ENCODE measurements at regions not wholly inside any gene's neighbourhood (a gene's known extent, or its start where the extent isn't known, plus 50 kb on each side); places are given as distances from the start of the nearest gene placed in this dataset.

- Histone ChIP-seq H3K9me1 (ENCODE audit: insufficient read depth, low read length) (no peaks in the 10 kb centered on the region), H3K56ac (ENCODE audit: extremely low read depth, insufficient read depth, low read length) (no peak overlapping the region), H3K27ac (ENCODE audit: insufficient read depth, low read length) (no peak overlapping the region), H3K18ac (ENCODE audit: low read depth, low read length) (no peak overlapping the region), H3K4me3 (ENCODE audit: insufficient read depth, low read depth, low read length) (no peak overlapping the region), H4K20me1 (ENCODE audit: insufficient read depth, low read length) (no peaks in the 10 kb centered on the region), H3K4me2 (ENCODE audit: low read depth, low read length) (no peak overlapping the region), H2BK15ac (ENCODE audit: low read depth, low read length) (no peak overlapping the region), H4K91ac (ENCODE audit: insufficient read depth, low read depth, low read length) (no peak overlapping the region), H3K79me1 (ENCODE audit: low read depth in 1 of 2, low read length in 2 of 2) (no peaks in the 10 kb centered on the region), H4K8ac (ENCODE audit: low read depth in 2 of 2, low read length in 2 of 2) (no peak overlapping the region), H3K23ac (ENCODE audit: low read depth, low read length) (no peak overlapping the region), H3K14ac (replicated peaks; ENCODE audit: low read depth, low read length) (no peak overlapping the region), H2BK5ac (ENCODE audit: low read depth, low read length, poor library complexity, severe bottlenecking) (no peak overlapping the region), H2BK120ac (ENCODE audit: low read depth, low read length) (no peak overlapping the region), H3K27me3 (ENCODE audit: control insufficient read depth, insufficient read depth, low read length) (no peaks in the 10 kb centered on the region), H2AK9ac (replicated peaks; ENCODE audit: low read depth, low read length, poor library complexity) (no peak overlapping the region), H3K4ac (ENCODE audit: low read depth, low read length) (no peak overlapping the region), H2AK5ac (ENCODE audit: low read depth, low read length) (no peak overlapping the region), H3K4me1 (ENCODE audit: control insufficient read depth, insufficient read depth, low read length) (peaks cover 2% of the 10 kb centered on the region; the same call in 1 of the 2 replicates), H3K9ac (ENCODE audit: low read depth, low read length) (no peak overlapping the region), H2AFZ (replicated peaks; ENCODE audit: low read length, poor library complexity) (no peak overlapping the region), H3K9me3 (ENCODE audit: control insufficient read depth, insufficient read depth, low read length) (no peaks in the 10 kb centered on the region), H3K36me3 (ENCODE audit: control insufficient read depth, insufficient read depth, low read length) (no peaks in the 10 kb centered on the region), H4K5ac (ENCODE audit: low read depth, low read length) (no peak overlapping the region), H2BK20ac (ENCODE audit: low read depth, low read length) (no peak overlapping the region)
- TF ChIP-seq MAFK (IDR thresholded peaks at IDR 0.05; ENCODE audit: low read depth, low read length) (no peak), SMC3 (IDR thresholded peaks at IDR 0.05; ENCODE audit: low read depth, low read length) (no peak)
- ChIA-PET CTCF (no interaction called here), POLR2A (ENCODE audit: unreplicated experiment) (no interaction called here)
- DNase-seq = no peak
- in situ Hi-C loops (cut with MboI; ENCODE audit: low sequenced_read_pairs) (no loop called here), dilution Hi-C loops (cut with HindIII; ENCODE audit: low sequenced_read_pairs, unreplicated experiment) (no loop called here), intact Hi-C loops (cut with micrococcal nuclease) (no loop called here)
- no TSS peak for BruUV-seq (replicated peaks)
- WGBS, 2 experiments (ENCODE audit: extremely low coverage in 2 of 2, insufficient read length in 1 of 2) = no CpG with 5 or more reads among the region's 4 CpGs
- no peak for ATAC-seq (ENCODE audit: low read depth)
These were observed 326.3 kb upstream of the ZNF521 start for GRCh38 chr18:25678221-25678620.

All from IMR-90 (cell line).